M059J (cell line): ENCODE measurements at regions not wholly inside any gene's neighbourhood (a gene's known extent, or its start where the extent isn't known, plus 50 kb on each side); places are given as distances from the start of the nearest gene placed in this dataset.
"Not testable (repeated sequence)": the region's sequence is repeated elsewhere in the genome, so short reads cannot be mapped to it uniquely, and the experiment has no call there.

ENCODE experiments used
- DNase-seq: peaks from one replicate; pipeline ENCODE4 v3.0.0-alpha.2; 2012; ENCODE audit warnings: low read depth

DNA sequence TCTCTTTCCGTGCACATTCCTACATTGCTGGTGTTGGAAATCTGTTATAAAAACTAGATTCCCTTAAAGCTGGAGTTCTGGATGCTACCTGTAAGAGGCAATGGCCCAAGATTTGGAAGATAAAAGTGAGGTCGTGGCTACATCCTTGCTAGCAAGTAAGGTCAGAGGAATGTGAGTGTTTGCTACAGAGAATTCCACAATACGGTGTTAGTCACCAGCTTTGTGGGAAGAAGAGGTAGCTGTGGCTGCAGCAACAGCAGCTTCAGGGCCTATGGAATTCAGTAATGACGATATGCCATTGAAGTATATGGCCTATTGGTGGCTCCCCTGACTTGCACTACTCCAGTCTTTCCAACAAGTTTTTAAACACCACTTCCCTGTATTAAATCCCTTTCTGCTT, 227.7 kb upstream of the TMEM260 start:
- DNase-seq: peak; percentile 86

- no peak for DNase-seq
These were observed 226.6 kb upstream of the TMEM260 start for GRCh38 chr14:56352999-56353398.

DNA sequence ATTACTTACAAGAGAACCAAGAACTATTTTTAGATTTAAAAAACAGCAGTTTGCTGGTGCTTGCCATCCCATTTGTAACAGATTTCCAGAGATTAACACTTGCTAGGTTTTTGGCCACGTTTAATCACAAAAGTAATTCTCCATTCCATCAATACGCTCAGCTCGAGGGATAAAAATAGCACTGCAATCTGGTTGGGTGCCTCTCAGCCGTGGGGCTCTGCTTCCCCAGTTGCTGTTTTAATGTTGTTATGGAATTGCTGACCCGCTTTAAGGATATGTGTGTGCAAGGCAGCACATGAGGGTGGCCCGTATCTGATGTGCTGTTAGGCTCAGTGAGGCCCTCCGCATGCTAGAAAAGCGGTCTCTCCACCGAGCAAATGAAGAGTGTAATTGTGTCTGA, 222.2 kb upstream of the TMEM260 start:
- DNase-seq: no peak

DNA sequence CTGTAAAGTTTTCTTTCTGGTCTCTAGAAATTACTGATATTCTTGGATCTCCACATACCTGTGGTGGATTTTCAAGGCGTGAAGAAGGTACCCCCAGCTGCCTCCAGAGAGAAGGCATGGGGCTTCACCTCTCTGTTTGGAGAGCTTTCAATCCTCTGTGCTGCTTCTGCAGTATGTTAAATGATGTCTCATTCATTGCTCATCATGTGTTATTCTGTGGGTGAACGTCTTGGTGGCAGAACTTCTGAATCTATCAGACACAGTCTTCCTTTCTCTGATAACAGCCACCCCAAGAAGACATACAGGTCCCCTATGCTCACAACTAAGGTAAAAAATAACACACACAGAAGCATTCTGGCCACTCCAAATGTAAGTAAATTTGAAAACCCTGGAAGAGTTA, 221.3 kb upstream of the TMEM260 start:
- no peak for DNase-seq

DNA sequence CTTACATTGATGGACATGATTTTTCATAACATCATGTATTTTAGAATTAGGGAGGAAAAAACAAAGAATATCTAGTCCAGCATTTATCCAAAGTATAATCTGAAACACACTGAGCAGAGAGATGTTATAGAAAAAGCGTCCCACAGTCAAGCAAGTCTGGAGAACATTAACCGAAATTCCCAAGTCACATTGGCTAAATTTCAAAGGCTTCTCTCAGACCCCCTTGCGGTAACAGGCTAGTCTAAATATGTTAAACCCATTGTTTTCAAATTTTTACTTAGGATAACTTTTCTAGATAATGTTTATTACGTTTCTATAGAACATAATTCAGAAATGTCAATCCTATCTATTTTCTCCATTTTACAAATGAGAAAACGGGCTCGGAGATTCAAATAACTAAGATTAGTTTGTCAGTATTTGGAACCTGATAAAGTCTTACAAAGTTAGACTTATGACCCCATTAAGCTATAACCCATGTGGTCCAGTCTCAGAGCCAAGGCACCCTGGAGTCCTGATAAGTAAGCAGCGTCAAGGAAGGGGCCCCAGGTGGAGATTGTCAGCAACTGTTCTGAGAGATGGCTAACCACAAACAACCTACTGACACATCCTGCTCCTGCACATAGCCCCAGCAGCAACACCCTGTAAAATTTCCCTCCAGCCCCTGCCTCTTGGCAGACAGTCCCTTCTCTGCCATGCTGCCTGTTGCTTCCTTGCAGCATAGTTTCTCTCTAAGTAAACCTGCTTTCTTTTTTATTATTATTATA, 220.6 kb upstream of the TMEM260 start:
- no peak for DNase-seq

GRCh38 chr14:56365663-56366062, 213.9 kb upstream of the TMEM260 start:
- DNase-seq: not testable (repeated sequence)

DNA sequence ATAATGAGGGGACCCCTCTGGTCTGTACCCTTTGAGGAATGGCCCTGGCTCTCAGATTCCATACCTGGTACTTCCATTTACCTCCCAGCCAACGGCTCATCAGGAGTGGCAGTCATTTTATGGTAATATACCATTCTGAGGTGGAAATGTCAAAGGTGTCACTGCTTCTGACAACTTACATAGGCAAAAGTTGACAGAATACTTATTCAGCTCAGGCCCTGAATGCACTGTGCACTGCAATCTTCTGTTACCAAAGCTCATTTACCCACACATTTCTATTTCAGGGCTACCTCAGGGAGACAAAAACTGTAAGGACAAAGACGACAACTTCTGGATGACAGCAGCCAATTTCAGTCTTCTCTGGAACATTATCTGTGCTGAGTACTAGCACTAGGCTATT, 212.2 kb upstream of the TMEM260 start:
- DNase-seq: no peak

DNA sequence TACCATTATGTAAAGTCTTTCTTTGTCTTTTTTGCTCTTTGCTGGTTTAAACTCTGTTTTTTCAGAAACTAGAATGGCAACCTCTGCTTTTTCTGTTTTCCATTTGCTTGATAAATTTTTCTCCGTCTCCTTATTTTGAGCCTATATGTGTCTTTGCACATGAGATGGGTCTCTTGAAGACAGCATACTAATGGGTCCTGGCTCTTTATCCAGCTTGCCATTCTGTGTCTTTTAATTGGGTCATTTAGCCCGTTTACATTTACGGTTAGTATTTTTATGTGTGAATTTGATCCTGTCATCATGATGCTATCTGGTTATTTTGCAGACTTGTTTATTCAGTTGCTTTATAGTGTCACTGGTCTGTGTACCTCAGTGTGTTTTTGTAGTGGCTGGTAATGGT, 207.9 kb upstream of the TMEM260 start:
- DNase-seq: no peak

DNA sequence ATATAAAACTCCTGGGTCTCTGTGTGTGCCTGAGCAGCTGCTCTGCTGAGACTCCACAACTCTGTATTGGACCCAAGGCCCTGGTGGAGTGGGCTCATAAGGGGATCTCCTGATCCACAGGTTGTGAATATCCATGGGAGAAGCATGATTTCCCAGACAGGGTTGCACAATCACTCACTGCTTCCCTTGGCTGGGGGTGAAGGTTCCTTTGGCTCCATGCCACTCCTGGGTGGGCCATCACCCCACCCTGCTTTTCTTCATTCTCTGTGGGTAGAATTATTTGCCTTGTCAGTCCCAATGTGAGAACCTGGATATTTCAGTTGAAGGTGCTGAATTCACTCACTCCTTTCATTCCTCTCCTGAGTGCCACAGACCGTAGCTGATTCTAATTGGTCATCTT, 205.2 kb upstream of the TMEM260 start:
- DNase-seq: no peak

DNA sequence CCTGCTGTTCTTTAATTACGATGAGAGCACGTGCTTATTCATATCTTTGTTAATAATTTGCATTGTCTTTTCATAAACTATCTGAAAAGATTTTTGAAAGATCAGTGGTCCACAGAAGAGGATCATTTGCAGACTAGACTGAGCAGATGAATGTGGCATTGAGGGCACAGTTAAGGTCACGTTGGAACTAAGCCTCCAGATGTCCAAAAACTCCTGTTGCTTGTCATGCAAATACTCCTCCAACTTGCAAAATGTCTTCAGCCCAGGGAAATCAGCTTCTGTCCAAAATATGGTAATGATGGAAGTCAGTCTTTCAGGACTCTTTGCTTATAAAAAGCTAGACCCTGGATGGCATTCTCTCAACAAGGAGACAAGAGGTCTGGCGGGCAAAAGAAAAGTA, 201.6 kb upstream of the TMEM260 start:
- no peak for DNase-seq

GRCh38 chr14:56378475-56378877, 201.1 kb upstream of the TMEM260 start:
- DNase-seq: peak; percentile 52

DNA sequence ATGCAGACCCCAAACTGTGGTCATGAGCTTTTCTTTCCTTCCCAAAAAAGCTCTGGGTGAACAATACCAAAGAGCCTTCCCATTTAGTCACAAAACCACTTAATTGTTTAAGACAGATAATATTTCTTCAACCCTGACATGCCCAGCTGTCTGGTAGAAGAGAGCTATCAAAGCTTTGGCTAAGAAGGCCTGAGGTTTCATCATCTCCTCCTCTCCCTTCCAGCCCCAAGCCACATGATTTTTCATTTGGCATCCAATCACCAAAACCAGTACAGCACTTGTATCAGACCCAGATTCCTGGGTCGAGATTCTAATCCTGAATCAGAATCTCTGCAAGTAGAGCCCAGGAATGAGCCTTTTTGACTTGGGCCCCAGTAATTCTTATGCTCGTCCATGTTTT, 199.6 kb upstream of the TMEM260 start:
- DNase-seq: no peak

GRCh38 chr14:56386024-56386423, 193.6 kb upstream of the TMEM260 start:
- no peak for DNase-seq

DNA sequence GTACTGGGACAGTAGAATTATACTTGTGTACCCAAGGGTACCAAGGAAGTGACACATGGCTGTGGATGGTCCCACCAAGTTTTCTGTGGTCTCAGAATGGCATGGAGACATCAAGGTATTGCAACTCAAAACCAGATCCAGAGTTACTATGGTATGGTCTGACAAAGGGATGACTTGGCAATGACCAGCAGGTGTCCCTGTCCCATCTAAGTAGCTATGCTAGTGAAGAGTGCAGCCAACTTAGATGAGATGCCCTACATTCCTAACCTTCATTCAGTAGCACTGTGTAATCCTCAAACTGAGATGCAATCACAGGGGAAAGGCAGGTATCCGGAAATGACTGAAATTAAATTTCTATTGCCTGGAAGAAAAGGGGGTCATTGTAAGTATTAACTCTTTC, 188.7 kb upstream of the TMEM260 start:
- no peak for DNase-seq

- no peak for DNase-seq
These were observed 184.6 kb upstream of the TMEM260 start for GRCh38 chr14:56394826-56395530.

GRCh38 chr14:56400109-56400825, 179.3 kb upstream of the TMEM260 start:
- DNase-seq: no peak

- DNase-seq: no peak
These were observed 166.8 kb upstream of the TMEM260 start for GRCh38 chr14:56412468-56413434.

DNA sequence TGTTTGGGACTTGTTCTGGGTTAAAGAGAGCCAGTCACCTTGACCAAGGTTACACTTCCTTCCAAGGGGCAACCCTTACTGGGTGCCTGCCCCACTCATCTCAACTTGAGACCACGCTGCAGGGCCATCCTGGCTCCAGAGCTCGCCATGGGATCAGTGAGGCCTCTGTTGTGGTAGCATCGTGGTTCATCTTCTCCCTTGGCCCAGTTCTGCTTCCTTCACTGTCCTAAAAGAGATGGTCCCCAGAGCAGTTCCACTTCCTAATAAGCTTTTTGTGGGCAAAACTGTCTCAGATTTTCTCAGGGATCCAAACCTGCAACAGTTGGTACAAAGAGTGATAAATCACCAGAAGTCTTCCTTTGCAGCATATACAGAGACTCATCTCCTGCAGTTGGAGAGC, 165.9 kb upstream of the TMEM260 start:
- no peak for DNase-seq

- DNase-seq: no peak
These were observed 165.4 kb upstream of the TMEM260 start for GRCh38 chr14:56414236-56414635.

- DNase-seq: no peak
These were observed 163.4 kb upstream of the TMEM260 start for GRCh38 chr14:56416213-56416612.

DNA sequence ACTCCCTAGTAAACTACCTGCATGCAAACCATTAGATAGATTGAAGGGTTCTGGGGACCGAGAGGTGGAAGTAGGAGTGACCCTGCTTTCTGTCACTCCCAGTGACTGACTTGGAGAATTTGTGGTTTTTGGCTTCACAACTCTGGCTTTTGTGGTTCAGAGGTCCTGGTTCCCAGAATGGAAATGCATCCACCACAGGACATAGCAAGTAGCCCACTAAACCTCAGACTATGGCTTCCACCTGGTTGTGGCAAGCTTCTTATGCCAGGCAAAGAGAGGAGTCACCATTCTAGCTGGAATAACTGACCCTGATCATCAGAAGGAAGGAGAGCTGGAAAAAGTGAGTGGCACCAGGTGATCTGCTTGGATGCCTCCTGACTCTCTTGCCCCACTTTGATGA, 162.4 kb upstream of the TMEM260 start:
- DNase-seq: peak; percentile 5

GRCh38 chr14:56419750-56420149, 159.8 kb upstream of the TMEM260 start:
- no peak for DNase-seq
